Epithelial cell of prostate (primary cell): ENCODE measurements at regions not wholly inside any gene's neighbourhood (a gene's known extent, or its start where the extent isn't known, plus 50 kb on each side); places are given as distances from the start of the nearest gene placed in this dataset.
A peak's percentile ranks its signal among the peaks of the same experiment; 100 is the strongest.
"Not testable (repeated sequence)": the region's sequence is repeated elsewhere in the genome, so short reads cannot be mapped to it uniquely, and the experiment has no call there.

Source experiments
- DNase-seq: peaks from one replicate; pipeline ENCODE4 v3.0.0-alpha.2; 2011; ENCODE audit warnings: low read depth, low spot score
- H3K27ac ChIP-seq: fragments of 450-650 bp; 2 replicates; pipeline ENCODE4 v1.5.1; 2017; ENCODE audit warnings: mild to moderate bottlenecking

DNA sequence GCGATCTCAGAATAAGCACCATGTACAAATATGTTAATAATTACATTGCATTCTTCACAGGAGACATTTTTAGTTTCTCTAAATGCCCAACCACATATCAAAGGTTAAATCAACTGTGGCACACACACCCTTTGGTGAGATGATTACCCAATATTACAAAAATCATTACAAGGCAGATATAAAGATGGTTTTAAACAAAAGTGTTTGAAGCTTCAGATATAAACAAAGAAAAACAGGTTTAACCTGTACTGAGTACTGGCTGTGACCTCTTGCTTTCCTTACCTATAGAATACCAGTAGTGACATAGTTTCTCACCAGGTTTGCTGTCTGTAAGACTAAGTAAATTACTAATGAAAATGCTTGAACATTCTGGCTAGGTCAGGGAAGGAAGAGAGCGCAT is 360.0 kb upstream of the IGFBP3 start:
- H3K27ac ChIP-seq = peak overlapping the region; percentile 19
- no peak for DNase-seq

DNA sequence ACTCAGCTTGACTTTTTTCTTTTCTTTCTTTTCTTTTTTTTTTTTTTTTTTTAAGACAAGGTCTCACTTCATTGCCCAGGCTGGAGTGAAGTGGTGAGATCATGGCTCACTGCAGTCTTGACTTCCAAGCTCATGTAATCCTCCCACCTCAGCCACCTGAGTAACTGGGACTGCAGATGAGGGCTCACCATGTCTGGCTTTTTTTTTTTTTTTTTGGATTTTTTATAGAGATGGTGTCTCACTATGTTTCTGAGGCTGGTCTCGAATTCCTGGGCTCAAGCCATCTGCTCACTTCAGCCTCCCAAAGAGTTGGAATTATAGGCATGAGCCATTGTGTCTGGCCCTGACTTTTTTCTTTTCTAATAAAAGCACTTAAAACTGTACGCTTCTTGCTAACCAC is 358.2 kb upstream of the IGFBP3 start:
- no peak for DNase-seq
- no peak overlapping the region for H3K27ac ChIP-seq

DNA sequence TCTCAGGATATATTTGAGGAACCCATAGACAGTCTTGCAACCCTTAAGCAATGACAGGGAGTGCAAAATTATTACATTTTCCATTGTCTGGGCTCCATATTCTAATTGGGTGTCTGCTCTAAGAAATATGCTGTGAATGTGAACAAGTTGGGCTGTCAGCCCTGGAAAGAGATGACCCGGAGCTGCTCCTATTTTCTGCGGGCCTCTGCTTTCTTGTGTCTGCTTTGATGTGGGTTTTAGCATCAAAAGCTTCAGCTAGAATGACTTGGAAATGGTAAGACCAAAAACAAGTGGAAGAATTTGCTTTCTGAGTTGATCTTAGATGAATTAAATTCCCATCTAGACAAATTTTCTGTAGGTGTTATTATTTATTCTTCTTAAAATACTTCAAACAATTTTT is 343.6 kb upstream of the IGFBP3 start:
- DNase-seq = no peak
- H3K27ac ChIP-seq = no peak overlapping the region

DNA sequence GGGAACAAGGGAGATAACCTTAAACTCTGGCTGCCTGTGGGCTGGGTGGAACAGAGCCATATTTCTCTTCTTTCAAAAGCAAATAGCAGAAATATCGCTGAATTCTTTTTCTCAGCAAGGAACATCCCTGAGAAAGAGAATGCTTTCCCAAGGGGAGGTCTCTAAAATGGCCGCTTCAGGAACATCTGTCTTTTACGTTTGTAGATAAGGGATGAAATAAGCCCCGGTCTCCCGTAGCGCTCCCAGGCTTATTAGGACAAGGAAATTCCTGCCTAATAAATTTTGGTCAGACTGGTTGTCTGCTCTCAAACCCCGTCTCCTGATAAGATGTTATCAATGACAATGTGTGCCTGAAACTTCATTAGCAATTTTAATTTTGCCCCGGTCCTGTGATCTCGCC is 340.6 kb upstream of the IGFBP3 start:
- not testable (repeated sequence) for DNase-seq

DNA sequence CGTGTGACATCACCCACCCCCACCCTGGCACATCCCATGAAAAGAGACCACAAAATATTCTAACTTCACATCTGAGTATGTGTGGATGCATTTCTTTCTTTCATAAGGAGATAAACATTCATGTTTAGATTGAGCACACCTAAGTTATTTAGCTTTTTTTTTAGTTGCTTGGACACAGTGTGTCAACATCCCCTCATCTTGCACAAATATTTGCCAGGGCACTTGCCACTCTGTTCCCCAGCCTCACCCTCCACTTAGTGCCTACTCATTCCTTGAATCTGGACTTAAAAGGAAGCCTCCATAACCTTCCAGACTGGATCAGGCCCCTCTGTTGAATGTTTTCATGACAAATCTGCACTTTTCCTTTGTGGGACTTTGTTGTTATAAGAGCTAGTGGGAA is 338.9 kb upstream of the IGFBP3 start:
- DNase-seq = no peak
- no peak overlapping the region for H3K27ac ChIP-seq

More for the DNA sequence above, 340.6 kb upstream of the IGFBP3 start:
- H3K27ac ChIP-seq = not testable (repeated sequence)

DNA sequence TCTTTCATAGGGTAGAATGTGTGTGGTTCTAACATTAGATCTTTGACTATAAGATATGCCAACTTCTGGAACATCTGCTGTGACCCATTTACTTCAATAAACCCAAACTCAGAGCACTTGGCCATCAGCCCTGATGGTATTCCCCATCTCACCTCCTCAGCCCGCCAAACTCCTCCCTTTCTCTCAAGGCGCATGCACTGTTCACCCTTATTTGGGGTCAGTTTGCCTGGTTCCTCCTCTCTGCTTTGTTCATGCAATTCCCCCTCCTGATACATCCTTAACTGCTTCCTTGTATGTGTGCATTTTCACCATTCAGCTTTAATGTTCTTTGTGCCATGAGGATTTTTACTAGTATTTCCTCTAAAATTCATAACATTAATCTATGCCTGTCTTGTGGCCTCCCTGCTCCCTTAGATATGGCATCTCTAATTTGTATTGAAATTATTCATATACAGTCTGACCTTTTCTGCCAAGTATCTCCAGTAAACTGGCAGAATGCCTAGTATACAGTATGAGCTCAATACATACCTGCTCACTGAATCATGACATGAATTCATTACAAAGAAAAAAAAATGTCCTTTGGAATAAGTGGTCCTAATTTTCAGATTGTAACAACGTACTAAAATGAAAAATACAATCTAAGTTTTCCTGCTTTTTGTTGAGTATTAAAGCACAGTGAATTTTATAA is 336.8 kb upstream of the IGFBP3 start:
- DNase-seq = peak; percentile 66
- H3K27ac ChIP-seq = no peak overlapping the region

DNA sequence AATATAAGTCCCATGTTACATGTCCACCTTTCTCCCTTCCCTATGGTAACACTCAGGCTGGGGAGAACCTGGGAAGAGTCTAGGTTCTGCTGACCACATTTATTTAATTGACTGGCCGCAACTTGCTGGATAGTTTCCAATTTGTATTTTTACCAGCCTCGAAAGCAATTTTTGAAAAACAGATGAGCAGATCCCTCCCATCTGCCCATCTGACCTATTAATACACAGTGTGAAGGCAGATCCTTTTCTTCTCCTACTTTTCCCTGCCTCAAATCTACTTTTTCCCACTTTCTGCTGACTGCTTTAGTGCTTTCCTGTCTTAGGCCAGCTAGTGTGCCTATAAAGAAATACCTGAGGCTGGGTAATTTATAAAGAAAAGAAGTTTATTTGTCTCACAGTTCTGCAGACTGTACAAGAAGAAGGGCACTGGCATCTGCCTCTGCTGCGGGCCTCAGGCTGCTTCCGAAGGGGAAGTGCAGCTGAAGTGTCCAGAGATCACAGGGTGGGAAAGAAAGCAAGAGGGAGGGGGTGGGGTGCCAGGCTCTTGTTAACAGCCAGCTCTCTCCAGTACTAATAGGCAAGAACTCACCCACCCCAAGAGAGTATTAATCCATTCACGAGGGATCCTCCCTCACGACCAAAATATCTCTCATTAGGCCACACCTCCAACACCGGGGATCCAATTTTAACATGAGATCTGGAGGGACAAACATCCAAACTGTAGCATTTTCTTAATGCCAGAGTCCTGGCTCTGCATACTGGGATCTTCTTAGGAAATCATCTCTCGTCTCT is 336.0 kb upstream of the IGFBP3 start:
- no peak overlapping the region for H3K27ac ChIP-seq
- no peak for DNase-seq

DNA sequence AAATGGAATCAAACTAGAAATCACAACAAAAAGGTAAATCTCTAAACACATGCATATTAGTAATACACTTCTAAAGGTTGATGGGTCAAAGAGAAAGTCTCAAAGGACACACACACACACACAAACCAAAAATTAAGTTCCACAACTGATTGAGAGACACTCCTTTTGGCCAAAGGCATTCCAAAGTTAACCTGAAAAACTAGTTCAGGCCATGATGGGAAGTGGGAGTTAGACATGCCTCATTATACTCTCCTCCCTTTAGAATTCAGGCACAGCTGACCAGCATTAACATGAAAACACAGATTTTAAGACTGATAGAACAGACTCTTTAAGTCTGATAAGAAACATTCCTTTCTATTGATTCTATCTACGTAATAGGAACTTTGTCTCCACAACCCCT is 332.4 kb upstream of the IGFBP3 start:
- H3K27ac ChIP-seq = no peak overlapping the region
- DNase-seq = peak; percentile 14

DNA sequence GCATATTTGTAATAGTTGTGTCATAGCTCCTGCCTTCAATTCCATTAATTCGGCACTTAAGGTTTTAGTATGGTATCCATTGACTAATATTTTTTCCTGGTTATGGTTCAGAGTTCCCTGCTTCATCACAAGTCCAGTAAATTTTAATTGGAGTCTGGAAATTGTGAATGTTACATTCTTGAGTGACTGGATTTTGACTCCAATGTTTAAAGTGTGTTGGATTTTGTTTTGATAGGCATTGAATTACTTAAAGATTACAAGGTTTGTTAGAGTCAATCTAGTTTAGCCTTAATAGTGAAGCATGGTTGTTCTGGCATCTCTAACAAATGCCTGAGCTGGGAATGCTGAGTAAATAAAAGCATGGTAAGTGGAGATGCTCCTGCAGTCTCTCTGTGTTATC is 326.6 kb upstream of the IGFBP3 start:
- DNase-seq = no peak
- no peak overlapping the region for H3K27ac ChIP-seq

DNA sequence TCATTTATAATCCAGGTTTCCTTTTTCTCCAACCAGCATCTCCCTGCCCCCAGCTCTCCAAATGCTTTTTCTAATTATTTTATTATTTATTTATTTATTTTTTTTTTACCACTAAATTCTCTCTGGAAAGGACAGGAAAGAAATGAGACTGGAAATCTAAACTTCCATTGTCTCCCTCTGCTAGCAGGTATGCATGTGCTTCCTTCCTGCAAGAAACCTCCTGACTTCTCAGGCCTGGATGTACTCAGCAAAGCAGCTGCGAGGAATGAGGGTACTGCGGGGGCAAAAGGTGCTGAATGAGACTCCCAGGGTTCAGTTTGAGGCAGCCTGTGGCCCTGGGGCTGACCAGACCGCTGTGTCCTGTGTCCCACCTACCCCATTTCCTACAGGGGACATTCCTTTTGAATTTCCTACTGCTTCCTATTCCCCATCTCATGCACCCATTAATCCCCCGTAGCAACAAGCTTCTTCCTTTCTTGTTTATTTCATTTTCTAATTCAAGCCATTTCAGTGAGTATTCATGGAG is 324.6 kb upstream of the IGFBP3 start:
- no peak for DNase-seq
- no peak overlapping the region for H3K27ac ChIP-seq

DNA sequence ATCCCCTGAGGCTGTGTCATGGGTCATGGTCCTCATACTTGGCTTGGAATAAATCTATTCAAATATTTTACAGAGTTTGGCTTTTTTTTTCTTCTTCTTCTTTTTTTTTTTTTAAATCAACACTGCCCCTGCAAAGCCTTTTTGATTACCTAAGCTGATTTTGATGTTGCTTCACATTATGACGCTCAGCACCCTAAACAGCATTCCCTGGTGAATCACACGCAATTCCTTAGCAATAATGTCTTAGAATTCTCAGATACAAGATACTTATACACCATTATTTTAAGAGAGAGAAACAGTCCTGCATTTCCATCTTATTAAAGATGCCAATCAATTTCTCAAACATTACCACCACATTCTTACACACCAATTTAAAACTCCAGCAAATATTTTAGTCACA is 323.7 kb upstream of the IGFBP3 start:
- H3K27ac ChIP-seq = no peak overlapping the region
- no peak for DNase-seq

DNA sequence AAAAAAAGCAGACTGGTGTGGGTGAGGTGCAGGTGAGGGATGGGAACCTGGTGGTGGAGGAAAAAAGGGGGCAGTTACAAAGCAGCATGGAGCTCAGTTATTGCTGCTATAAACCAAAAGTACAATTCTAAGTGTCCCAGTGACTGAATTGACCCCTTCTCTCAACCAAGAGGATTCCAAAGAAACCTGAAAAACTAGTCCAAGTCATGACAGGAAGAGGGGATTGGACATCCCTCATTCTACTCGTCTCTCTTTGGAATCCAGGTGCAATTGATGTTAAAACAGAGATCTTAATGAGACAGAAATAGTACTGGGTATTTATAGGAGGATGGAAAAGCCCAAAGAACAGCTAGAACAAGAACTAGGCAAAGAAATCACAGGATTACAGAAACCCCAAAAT is 322.3 kb upstream of the IGFBP3 start:
- H3K27ac ChIP-seq = no peak overlapping the region
- DNase-seq = no peak

DNA sequence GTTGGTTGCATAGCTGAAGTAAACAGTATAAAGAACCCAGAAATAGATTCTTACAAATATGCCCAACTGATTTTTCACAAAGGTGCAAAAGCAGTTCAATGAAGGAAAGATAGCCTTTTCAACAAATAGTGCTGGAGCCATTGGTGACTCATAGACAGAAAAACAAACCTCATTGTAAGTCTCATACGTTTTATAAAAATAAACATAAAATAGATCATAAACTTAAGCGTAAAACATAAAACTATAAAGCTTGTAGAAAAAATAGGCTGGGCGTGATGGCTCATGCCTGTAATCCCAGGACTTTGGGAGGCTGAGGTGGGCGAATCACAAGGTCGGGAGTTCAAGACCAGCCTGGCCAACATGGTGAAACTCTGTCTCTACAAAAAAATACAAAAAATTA is 318.8 kb upstream of the IGFBP3 start:
- no peak for DNase-seq
- H3K27ac ChIP-seq = no peak overlapping the region

DNA sequence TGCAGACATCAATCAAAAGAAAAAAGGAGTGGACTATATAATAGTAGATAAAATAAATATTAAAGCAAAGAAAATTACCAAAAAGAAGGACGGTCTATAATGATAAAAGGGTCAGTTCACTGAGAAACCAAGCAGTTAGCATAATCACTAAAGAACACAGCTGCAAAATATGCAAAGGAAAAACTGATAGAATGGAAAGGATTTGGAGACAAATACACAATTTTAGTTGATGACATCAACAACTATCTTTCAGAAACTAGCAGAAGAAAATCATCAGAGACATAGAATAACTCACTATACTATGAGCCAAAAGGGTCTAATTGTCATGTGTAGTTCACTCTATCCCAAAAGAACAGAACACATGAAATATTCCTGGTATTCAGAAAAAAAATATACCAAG is 316.4 kb upstream of the IGFBP3 start:
- no peak for DNase-seq
- H3K27ac ChIP-seq = no peak overlapping the region

DNA sequence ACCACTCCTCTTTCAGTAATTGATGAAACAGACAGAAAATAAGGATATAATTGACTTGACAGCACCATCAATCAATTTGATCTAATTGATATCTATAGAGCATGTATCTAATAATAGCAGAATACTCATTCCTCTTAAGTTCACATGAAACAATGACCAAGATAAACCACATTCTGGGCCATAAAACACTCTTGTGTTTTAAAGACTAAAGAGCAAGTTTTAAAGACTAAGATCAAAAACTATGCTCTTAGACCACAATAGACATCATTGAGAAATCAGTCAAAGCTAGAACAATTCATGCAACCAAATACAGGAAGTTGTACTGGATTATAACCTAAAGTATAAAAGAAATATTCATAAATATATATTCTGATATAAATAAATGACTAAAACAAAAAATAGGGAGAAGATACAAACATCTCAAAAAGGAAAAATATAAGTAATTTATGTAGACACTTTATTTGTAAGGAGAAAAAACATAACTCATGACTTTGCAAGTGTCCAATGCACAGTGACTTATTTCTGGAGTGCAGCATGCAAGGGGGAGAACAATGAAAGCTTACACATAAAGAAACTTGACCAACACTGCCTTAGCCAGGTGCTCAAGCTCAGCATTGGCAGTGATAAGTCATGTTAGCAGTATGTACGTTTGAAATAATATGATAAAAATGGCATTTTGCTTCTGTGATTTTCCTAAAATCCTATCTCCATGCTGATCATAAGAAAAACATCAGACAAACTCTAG is 312.7 kb upstream of the IGFBP3 start:
- H3K27ac ChIP-seq = no peak overlapping the region
- DNase-seq = no peak

DNA sequence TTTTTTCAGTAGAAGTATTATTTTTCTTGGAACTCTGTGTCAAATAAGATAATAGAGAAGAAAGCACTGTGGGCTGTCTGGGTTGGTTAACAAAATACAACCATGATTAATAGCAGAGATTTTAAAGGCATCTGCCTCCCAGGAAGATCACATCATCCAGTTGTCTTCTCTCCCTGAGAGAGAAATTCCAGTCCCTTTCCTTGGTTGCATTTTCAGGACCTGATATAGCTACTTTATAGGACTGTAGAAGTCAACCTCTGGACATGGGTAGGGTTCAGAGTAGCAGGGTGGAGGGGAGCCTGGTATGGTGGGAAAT is 309.9 kb upstream of the IGFBP3 start:
- no peak overlapping the region for H3K27ac ChIP-seq
- no peak for DNase-seq

DNA sequence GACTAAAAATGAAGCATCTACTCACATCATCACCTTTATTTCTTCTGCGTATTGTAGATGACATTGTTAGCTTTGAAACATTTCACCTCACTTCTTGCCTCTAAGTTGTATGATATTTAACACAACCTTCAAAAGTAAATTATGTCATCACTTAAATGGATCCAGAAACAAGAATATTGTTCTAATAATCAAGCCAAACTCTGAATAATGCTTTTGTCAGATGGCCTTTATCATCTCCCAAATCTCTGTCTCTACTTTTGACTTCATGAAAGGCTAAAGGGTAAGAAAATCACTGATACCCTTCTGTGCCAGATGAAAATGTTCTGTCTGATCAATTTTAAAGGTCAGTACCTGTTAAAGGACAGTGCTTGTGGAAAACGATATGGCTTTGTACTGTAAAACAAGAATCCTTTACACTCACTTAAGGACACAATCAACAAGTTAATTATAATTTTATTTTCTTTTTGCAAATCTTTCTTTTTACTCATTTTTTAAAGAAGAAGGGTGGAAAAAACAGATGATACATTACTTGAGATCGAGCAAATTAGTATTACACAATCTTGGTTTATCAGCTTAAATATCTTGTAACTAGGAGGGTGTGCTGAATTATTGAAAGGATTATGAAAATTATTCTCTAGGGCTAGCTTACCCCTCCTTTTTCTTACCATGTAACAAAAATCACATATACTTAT is 309.4 kb upstream of the IGFBP3 start:
- DNase-seq = no peak
- H3K27ac ChIP-seq = no peak overlapping the region

DNA sequence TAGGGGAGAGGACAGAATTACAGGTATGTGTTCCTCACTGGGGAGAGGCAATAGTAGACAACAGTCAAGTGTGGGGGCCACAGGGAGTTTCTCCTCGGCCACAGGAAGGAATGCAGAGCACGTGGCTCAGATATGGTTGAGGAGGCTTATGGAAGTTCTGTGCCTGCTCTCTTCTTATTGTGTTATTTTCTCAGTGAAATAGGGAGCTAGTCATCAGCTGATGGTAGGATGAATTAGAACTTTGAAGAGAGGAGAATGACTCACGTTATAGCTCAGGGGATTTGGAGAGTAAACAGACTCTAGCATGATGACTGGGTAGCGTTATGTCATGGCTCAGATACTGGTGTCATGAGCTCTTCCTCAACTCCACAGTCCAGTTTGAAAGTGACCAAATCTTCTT is 308.3 kb upstream of the IGFBP3 start:
- DNase-seq = peak; percentile 84
- H3K27ac ChIP-seq = peak overlapping the region; percentile 14

DNA sequence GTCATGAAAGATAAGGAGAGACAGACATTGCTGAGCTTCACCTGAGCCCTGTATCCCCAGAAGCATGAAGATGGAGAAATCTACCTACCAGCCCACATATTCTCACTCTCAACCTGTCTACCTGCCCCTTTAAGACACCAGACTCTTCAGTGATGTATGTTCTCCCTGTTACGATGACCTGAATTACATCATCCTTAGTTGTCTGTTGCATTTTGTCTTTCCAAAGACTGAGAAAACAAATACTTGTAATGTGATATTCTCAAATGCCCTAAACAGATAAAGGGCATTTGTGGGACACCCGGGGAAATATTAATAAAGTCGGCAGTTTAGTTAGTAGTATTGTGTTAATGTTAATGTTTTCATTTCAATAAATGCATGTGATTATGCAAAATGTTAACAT is 305.8 kb upstream of the IGFBP3 start:
- no peak for DNase-seq
- H3K27ac ChIP-seq = no peak overlapping the region

DNA sequence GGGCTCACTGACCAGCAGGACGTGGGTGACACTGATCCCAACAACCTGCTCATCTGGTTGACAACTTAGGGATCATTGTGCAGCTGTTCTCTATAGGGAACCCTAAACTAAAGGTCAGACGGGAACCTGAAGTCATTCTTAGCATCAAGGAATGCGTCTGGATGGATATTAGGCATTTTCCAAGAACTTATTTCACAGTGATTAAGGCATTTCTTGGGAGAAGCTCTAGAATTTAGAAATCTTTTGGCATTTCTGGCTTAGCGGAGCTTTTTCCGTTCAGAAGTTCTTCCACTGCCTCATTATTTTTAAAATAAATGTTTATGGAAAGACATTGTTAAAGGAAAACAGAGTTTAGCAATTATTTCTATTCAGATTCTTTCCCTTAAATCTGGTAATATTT is 303.3 kb upstream of the IGFBP3 start:
- H3K27ac ChIP-seq = no peak overlapping the region
- no peak for DNase-seq
